ENCODE measurements at regions not wholly inside any gene's neighbourhood (a gene's known extent, or its start where the extent isn't known, plus 50 kb on each side); places are given as distances from the start of the nearest gene placed in this dataset.

DNA sequence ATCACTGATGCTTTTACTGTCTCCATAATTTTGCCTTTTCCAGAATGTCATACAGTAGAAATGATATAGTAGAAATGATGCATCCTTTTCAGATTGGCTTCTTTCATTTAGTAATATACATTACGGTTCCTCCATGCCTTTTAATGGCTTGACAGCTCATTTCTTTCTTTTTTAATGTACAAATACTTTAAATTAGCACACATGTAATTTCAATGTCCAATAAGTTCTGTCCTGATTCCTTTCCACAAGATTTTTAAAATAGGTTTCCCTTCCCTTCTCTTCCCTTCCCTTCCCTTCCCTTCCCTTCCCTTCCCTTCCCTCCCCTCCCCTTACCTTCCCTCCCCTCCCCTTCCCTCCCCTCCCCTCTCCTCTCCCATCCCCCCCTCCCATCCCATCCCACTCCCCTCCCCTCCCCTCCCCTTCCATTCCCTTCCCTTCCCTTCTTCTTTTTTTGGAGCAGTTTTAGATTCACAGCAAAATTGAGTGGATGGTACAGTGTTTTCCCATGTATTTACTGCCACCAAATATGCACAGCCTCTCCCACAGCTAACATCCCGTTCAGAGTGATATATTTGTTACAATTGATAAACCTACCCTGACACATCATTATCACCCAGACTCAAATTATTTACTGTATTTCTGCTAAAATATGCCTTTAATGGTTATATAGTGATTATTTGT lies 398.8 kb downstream of the RNF144B start:
- no peak for DNase-seq

DNA sequence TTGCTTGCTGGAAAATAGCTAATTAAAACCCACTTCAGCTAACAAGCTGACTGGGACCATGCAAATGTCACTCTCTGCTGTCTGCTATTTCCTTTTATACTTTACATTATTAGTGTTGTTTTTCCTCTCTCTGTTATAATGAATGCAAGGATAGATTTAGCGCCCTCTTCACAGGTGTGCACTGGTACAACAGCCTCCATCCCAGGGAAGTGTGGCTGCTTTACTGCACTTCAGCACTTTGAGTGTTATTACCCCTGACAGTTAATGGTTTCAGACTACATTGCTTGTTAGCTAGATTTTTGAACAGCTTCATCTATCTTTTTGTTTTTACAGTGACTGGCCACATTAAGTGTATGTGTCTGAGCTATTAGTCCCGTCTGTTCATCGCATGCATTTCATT lies 405.7 kb downstream of the RNF144B start:
- no peak for DNase-seq

- no peak for DNase-seq
Measured at GRCh38 chr6:18795726-18796125, 408.6 kb downstream of the RNF144B start.

DNA sequence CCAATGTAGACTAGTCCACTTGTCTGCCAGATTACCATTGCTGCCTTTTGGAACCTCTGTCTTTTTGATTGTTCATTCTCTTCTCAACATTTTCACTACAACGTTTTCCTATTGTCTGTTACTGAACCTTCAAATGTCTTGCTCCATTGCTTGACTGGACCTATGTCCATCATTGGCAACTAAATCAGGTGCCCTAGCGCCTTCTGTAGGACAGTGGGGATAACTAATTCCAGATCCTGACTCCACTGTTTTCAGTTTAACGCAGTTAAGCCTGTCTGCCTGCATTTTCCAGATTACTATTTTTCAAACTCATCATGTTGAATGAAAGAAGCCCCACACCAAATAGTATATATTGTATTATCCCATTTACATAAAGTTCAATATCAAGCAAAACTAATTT lies 433.6 kb downstream of the RNF144B start:
- DNase-seq = no peak

DNA sequence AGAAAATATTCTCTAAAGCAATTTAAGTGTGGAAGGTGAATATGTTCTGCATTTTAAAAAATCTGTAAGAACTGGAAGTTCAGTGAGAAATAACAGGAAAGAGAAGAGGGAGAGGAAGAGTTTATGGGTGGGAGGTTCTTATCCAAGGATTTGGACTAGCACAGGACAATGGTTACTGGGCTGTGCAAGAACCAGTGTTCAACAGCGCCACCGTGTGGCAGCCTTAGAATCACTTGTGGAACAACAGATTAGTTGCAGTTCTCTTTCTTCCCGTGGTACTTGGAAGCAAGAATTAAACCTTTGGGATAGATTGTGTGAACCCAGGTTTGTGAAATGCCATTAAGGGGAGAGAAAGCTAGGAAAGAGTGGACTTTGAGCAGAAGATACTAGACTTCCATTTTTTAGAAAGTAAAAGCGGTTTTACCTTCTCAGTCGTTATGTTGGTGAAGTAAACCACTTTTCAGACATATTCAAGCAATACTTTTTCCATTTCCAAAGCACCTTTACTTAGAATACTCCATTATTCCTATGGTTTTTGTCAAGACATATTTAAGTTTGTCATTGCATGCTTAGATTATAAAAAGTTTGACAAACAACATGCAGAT lies 436.7 kb downstream of the RNF144B start:
- peak; percentile 3 for DNase-seq

- no peak for DNase-seq
Measured at GRCh38 chr6:18829272-18829870, 442.2 kb downstream of the RNF144B start.

GRCh38 chr6:18835976-18836375 lies 448.8 kb downstream of the RNF144B start:
- DNase-seq = no peak

DNA sequence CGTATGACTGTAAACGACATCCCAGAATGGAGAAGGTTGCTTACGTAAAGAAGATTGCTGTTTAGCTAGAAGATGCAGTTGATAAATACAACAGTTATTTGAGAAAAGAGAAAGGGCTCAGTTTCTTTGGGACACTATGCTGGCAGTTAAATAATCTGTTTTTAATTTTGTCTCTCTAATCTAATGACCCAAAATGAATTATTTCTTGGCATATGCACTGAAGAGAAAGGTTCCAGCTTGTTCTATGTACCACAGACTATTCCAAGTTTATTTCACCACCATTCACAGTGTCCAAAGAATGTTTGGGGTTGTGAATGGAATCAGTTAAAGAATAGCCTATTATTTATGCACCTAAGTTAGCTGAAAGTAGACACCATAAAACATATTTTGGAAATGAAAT lies 449.9 kb downstream of the RNF144B start:
- DNase-seq = no peak

GRCh38 chr6:18842534-18842933 lies 455.4 kb downstream of the RNF144B start:
- DNase-seq = no peak

- no peak for DNase-seq
Measured at GRCh38 chr6:18845896-18846295, 458.7 kb downstream of the RNF144B start.

DNA sequence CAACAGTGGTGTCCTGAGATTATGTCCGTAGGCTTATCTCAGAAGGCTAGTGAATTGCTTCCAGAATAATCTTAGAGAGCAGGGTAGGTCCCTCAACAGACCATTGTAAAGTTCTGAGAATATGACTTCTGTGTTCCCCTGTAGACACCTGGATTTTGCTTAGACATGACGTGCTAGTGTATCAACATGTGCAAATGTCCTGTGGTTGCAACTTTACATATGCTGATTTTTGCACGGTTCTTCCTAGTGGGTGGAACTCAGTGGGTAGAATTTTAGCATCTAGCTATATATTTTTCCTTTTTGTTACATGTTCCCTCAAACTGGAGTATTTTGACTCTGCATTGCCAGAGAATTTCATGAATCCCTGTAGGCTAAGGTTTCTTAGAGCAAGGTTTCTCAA lies 459.2 kb downstream of the RNF144B start:
- no peak for DNase-seq

- no peak for DNase-seq
Measured at GRCh38 chr6:18861204-18861603, 474.1 kb downstream of the RNF144B start.

- no peak for DNase-seq
Measured at GRCh38 chr6:18883268-18883667, 496.1 kb downstream of the RNF144B start.

GRCh38 chr6:18883851-18884250 lies 496.7 kb downstream of the RNF144B start:
- no peak for DNase-seq

DNA sequence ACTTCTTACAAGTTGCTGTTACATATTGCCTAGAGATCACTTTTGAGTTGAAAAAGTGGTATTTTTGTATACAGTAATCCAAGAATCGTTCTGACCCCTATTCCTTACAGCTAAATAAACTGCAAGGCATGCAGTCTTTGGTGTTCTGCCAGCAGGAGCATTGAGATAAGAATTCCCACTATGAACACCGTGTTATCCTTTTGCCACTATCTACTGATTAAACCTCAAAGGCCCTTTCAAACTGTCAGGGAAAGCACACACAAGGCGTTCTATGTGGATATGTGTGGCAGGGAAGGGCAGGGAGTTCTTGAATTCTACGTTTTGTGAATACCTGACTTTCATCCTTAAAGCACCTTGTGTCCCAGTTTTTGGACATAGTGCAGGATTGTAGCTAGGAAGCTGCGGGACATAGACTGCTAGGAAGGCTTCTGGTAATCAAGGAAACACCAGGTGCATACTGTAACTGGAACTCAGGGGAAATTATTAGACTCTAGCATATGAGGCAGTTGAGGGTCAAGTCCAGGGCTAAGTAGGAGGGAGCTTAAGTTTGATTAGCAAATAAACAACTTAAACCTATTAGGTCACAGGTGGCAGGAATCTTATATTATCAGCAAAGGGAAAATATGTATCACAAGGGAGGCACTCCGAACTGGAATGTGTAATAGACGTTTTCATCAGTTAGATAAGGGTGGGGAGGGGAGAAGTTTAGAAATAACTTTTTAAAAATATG lies 506.6 kb downstream of the RNF144B start:
- no peak for DNase-seq

DNA sequence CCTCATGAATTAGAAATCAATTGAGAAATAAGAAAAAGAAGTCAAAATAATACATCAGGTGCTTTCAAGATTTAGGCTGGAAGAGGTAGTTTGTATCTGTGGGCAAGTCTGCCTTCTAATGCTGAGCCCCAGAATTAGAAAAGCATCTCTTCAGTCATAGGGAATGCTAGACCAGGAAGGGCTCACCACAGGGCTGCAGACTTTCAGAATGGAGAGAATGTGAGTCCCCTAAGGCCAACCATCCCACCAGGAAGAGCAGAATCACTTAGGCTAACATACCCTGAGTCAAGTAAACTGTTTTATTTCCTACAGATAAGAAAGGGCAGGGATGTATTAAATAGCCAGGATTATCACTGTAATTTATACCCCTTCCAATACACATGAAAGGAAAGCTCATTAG lies 510.2 kb downstream of the RNF144B start:
- DNase-seq = no peak

- DNase-seq = no peak
Measured at GRCh38 chr6:18904681-18905080, 517.5 kb downstream of the RNF144B start.

GRCh38 chr6:18920701-18921100 lies 533.6 kb downstream of the RNF144B start:
- DNase-seq = no peak

DNA sequence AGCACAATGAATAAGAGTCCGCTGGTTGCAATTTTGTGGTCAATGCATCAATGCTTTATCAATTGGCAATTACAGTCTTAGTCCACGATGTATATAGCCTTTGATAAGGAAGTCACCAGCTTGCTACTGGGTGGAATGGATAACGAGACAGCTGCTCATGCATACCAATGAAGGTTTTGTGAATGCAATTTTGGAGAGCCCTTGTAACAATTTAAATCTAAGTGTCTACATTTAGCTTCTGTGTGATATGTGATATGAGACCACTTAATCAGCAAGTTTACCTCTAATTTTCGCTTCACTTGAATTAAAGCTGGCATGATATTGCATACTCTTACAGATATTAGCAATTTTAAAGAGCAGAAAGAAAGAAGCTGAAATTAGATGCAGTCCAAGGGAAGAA lies 543.9 kb downstream of the RNF144B start:
- no peak for DNase-seq

DNA sequence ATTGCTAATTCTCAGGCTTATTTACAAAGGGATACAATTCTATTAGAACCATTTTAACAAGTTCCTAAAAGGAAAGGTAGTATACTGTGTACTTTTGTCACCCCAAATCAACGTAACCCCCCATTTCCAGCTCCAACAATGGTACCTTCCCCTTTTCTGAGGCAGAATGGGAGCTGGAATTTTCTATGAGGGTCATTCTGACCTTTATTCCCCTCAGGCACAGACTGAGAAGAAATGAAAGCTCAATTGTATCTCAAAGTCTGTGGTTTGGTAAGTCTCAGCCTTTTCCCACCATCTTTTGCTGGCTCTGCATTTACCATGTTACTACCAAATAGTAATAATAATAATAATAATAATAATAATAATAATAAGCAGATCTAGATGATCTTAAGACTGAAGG lies 571.0 kb downstream of the RNF144B start:
- DNase-seq = no peak

- DNase-seq = no peak
Measured at GRCh38 chr6:18961566-18961965, 574.4 kb downstream of the RNF144B start.

- no peak for DNase-seq
Measured at GRCh38 chr6:18962361-18962905, 575.3 kb downstream of the RNF144B start.

DNA sequence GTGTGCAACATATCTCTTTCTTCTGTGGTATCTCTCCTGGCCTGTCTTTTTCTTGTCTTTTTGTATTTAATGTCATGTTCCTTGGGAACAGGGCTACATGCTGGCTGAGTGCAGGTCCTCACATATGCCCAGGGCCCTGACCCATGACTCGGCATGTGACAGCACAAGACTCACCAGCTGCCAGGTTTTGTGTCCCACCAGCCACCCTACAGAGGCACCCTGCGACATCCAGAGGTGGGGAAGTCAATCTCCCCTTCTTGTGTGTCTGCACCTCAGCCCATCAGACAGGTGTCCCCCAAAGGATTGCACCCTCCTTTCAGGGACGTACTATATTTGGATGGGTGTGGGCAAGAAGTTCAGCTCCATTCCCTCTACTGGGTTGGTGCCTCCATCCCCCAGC lies 576.3 kb downstream of the RNF144B start:
- no peak for DNase-seq

DNA sequence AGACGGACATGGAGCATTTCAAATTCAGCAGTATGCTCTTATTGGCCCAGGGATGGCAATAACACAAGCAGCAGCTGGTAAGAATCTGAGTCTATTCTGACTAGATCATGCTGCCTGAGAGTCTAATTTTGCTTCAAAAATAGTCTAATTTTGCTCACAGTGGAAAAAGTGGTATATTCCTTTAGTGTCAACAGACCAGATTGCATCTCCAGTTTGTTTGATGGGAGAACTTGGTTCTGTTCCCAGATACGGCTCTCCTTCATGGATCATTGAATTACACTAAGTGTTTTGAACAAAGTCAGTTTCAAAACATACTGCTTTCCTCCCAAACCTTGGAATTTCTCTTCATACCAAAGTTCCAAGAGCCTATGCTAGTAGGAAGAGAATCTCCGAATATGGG lies 586.1 kb downstream of the RNF144B start:
- no peak for DNase-seq

All from CD4-positive, alpha-beta T cell treated with Interleukin-10 for 1 hour (primary cell).